ENCODE measurements at regions not wholly inside any gene's neighbourhood (a gene's known extent, or its start where the extent isn't known, plus 50 kb on each side); places are given as distances from the start of the nearest gene placed in this dataset.

GRCh38 chr11:45428116-45428515 lies 142.0 kb upstream of the SYT13 start:
- Histone ChIP-seq H3K4me2 (no peak overlapping the region), H3K4me1 (no peaks in the 10 kb centered on the region), H3K4me3 (no peak overlapping the region), H3K9me3 (no peaks in the 10 kb centered on the region), H3K27ac (no peak overlapping the region)
- DNase-seq (ENCODE audit: low read depth in 1 of 2, low spot score in 1 of 2), result no peak
- no peak for TF ChIP-seq HDAC2 (IDR thresholded peaks at IDR 0.05)
- no peak for TF ChIP-seq GATA3 (IDR thresholded peaks at IDR 0.05; ENCODE audit: borderline replicate concordance)
- TF ChIP-seq, protein P1, sequence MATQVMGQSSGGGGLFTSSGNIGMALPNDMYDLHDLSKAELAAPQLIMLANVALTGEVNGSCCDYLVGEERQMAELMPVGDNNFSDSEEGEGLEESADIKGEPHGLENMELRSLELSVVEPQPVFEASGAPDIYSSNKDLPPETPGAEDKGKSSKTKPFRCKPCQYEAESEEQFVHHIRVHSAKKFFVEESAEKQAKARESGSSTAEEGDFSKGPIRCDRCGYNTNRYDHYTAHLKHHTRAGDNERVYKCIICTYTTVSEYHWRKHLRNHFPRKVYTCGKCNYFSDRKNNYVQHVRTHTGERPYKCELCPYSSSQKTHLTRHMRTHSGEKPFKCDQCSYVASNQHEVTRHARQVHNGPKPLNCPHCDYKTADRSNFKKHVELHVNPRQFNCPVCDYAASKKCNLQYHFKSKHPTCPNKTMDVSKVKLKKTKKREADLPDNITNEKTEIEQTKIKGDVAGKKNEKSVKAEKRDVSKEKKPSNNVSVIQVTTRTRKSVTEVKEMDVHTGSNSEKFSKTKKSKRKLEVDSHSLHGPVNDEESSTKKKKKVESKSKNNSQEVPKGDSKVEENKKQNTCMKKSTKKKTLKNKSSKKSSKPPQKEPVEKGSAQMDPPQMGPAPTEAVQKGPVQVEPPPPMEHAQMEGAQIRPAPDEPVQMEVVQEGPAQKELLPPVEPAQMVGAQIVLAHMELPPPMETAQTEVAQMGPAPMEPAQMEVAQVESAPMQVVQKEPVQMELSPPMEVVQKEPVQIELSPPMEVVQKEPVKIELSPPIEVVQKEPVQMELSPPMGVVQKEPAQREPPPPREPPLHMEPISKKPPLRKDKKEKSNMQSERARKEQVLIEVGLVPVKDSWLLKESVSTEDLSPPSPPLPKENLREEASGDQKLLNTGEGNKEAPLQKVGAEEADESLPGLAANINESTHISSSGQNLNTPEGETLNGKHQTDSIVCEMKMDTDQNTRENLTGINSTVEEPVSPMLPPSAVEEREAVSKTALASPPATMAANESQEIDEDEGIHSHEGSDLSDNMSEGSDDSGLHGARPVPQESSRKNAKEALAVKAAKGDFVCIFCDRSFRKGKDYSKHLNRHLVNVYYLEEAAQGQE (IDR thresholded peaks at IDR 0.05), result no peak
- no peak for TF ChIP-seq TP53 (CRISPR knock-in tag; IDR thresholded peaks at IDR 0.05)
- TF ChIP-seq MAZ (IDR thresholded peaks at IDR 0.05; ENCODE audit: borderline replicate concordance, low read depth, low read length), result no peak
- TF ChIP-seq ESRRA (IDR thresholded peaks at IDR 0.05; ENCODE audit: borderline replicate concordance, low read length), result no peak
- TF ChIP-seq SMC3 (IDR thresholded peaks at IDR 0.05), result no peak
- no peak for TF ChIP-seq PHF8 (IDR thresholded peaks at IDR 0.05; ENCODE audit: borderline replicate concordance, low read depth)
- TF ChIP-seq, protein P2, sequence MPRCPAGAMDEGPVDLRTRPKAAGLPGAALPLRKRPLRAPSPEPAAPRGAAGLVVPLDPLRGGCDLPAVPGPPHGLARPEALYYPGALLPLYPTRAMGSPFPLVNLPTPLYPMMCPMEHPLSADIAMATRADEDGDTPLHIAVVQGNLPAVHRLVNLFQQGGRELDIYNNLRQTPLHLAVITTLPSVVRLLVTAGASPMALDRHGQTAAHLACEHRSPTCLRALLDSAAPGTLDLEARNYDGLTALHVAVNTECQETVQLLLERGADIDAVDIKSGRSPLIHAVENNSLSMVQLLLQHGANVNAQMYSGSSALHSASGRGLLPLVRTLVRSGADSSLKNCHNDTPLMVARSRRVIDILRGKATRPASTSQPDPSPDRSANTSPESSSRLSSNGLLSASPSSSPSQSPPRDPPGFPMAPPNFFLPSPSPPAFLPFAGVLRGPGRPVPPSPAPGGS (IDR thresholded peaks at IDR 0.05), result no peak
- TF ChIP-seq FOSL2 (IDR thresholded peaks at IDR 0.05), result no peak
- TF ChIP-seq FOSL2 (CRISPR knock-in tag; IDR thresholded peaks at IDR 0.05), result no peak
- no peak for TF ChIP-seq ZC3H11A (IDR thresholded peaks at IDR 0.05)
- TF ChIP-seq POLR2A (IDR thresholded peaks at IDR 0.05; ENCODE audit: low read length), result no peak
- TF ChIP-seq CHD4 (IDR thresholded peaks at IDR 0.05; ENCODE audit: borderline replicate concordance), result no peak
- TF ChIP-seq JUN (IDR thresholded peaks at IDR 0.05), result no peak
- no peak for TF ChIP-seq NFE2L2 (conservative IDR thresholded peaks at IDR 0.05; ENCODE audit: low read length)
- no peak for TF ChIP-seq HOXB13 (CRISPR knock-in tag; IDR thresholded peaks at IDR 0.05; ENCODE audit: low read depth)
- no peak for ATAC-seq
- ChIA-PET POLR2A (no interaction called here), CTCF (no interaction called here)
- WGBS (ENCODE audit: missing lambda C conversion rate), result 45% methylated on average over 9 of the region's 9 CpGs
- no peak for FAIRE-seq

- WGBS (ENCODE audit: missing lambda C conversion rate), result 25% methylated on average over 8 of the region's 9 CpGs
- Histone ChIP-seq H3K4me2 (no peak overlapping the region), H3K4me3 (no peak overlapping the region), H3K27ac (no peak overlapping the region), H3K9me3 (peaks cover 3% of the 10 kb centered on the region; the same call in 2 of the 3 replicates), H3K4me1 (no peaks in the 10 kb centered on the region)
- FAIRE-seq (no peak), ATAC-seq (no peak), DNase-seq (ENCODE audit: low read depth in 1 of 2, low spot score in 1 of 2) (no peak)
- ChIA-PET CTCF (interaction anchor here (1.1 to 1.3 kb wide), 2 partner anchors 9 to 347 kb away, joined by 3 read pairs; no protein-coding TSS in a partner anchor), POLR2A (no interaction called here)
- TF ChIP-seq CBX8 (IDR thresholded peaks at IDR 0.05) (no peak), MAZ (IDR thresholded peaks at IDR 0.05; ENCODE audit: borderline replicate concordance, low read depth, low read length) (no peak), CTCF (IDR thresholded peaks at IDR 0.05) (no peak), KDM5A (IDR thresholded peaks at IDR 0.05) (no peak), CBX2 (IDR thresholded peaks at IDR 0.05; ENCODE audit: borderline replicate concordance, low read depth) (no peak), RARB (CRISPR knock-in tag; IDR thresholded peaks at IDR 0.05) (no peak), POLR2A (IDR thresholded peaks at IDR 0.05; ENCODE audit: low read length) (no peak), ATOH8 (CRISPR knock-in tag; IDR thresholded peaks at IDR 0.05; ENCODE audit: low read depth) (no peak), RFX5 (IDR thresholded peaks at IDR 0.05) (no peak), ZC3H11A (IDR thresholded peaks at IDR 0.05) (no peak), CHD2 (IDR thresholded peaks at IDR 0.05; ENCODE audit: low read length, partially characterized antibody) (no peak), RNF2 (IDR thresholded peaks at IDR 0.05; ENCODE audit: borderline replicate concordance, low read depth) (no peak), MYC (IDR thresholded peaks at IDR 0.05; ENCODE audit: borderline replicate concordance, low read length) (no peak), EHMT2 (IDR thresholded peaks at IDR 0.05; ENCODE audit: low read depth) (no peak), SMC3 (IDR thresholded peaks at IDR 0.05) (no peak), HOXA7 (CRISPR knock-in tag; IDR thresholded peaks at IDR 0.05) (no peak)
- TF ChIP-seq, protein P3, sequence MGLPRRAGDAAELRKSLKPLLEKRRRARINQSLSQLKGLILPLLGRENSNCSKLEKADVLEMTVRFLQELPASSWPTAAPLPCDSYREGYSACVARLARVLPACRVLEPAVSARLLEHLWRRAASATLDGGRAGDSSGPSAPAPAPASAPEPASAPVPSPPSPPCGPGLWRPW (IDR thresholded peaks at IDR 0.05), result no peak
These were observed 138.5 kb upstream of the SYT13 start for GRCh38 chr11:45424411-45425180.
